AG08396 (cell line): ENCODE measurements at regions not wholly inside any gene's neighbourhood (a gene's known extent, or its start where the extent isn't known, plus 50 kb on each side); places are given as distances from the start of the nearest gene placed in this dataset.

Source experiments
- DNase-seq: peaks from one replicate; pipeline ENCODE4 v3.0.0; 2012; ENCODE audit warnings: low spot score, mixed read lengths

DNA sequence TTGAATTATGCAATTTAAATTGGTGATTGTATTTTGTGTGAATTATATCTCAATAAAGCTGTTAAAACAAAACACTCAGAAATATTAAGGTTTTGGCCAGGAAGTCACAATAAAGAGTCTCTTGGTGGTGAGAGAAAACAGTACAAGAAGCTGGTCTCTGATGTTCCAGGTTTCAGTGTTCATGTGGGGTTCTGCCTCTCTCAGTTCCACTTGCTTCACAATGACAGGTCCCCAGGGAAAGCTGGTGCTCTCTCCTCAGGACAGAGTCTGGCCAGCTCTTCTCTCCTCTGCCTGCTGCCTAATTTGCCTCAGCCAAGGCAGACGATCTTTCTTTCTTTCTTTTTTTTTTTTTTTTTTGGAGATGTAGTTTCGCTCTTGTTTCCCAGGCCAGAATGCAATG is 342.9 kb upstream of the PLXNA2 start:
- DNase-seq: no peak

DNA sequence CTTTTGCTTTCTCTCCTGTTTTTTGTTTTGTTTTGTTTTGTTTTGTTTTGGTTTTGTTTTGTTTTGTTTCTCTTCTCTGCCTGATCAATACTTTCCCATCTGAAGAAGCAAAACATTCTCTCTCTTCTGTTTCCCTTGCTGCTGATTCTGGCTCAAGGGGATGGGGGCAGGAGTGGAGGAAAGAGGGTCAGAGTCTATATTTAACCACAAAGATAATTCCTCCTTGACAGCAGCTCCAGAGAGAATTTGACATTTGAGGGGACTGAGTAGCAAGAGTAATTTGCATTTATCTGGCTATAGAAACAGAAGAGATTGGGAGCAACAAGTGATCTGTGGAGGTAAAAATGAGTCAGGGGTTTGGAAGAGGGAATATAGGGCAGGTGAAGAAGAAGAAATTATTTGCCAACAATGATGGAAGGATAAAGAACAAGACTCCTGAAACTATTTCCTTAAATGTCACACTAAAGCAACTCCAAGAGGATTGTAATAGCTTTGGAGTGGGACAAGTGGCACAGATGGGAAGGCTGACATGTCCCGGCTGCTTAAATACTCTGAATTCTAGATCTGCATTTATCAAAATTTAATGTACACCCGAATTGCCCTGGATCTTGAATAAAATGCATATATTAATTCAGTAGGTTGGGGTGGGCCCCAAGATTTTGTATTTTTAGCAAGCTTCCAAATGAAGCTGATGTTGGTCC is 349.3 kb upstream of the PLXNA2 start:
- no peak for DNase-seq

DNA sequence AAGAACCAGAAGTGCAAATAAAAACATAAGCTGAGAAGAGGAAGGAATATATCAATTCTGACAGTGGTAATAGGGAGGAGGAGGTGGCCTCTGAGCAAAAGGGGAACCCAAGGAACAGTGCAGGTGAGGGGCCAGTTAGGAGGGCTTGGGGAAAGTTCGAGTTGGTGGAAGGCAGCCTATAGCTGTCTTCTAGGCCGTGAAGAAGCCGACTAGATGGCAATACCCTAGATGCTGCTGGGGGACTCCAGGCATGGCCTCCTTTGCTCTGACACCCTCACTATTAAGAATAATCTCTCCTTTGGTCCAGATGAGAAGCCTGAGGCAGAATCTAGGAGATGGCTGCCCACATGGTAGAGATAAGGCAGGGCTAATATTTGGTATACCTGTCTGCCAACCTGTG is 351.1 kb upstream of the PLXNA2 start:
- DNase-seq: no peak

DNA sequence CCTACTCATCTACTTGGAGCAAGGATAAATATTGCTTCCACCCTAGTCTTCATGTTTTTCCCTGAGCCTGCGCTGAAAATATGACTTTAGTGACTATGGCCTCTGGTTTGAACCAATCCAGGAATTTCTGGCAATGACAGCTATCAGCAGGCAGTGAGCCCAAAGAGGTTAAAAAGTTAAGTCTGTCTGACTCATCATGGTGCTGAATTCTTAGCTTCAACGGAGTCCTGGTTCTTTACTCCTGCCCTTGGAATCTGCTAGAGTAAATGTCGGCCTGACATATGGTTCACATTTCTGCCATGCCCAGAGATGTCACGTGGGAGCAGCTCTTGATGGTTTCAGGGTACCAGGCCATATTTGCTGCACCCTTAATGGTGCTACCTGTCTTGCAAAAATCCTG is 351.6 kb upstream of the PLXNA2 start:
- DNase-seq: peak; percentile 10

DNA sequence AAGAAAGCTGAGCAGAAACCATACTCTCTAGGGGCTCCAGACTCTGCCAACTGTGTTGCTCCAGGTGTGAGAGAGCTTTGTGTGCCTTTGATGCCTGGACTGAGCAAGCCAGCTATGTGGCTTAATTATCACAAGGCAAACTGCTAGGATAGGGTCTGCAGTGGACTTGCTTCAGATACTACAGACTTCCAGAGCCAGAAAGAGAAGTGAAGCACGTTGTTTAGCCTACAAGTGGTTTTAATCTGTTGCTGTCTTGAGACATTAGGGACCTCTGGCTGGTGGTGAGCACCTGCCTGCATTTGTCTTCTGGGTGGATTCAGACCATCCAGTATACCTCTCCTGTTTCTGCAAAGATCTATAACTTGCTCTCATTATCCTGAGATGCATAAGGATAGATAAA is 353.4 kb upstream of the PLXNA2 start:
- DNase-seq: no peak

DNA sequence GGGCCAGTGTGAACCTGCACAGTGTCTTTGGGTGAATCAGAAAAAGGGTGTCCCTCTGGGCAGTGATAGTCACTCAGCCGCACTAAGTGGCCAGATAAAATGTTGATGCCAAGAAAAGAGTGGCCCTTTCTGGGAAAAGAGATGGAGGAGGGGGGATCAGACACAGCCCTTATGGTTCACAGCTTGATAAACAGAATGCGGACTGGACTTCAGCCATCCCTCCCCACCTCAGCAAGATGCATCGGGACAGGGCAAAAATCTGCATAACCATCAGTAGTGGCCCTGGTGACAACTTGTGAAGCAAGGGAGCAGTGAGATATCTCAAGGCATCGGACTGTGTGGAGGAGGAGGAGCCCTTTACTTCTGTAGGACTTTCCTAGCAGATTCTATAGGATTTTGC is 353.8 kb upstream of the PLXNA2 start:
- no peak for DNase-seq

DNA sequence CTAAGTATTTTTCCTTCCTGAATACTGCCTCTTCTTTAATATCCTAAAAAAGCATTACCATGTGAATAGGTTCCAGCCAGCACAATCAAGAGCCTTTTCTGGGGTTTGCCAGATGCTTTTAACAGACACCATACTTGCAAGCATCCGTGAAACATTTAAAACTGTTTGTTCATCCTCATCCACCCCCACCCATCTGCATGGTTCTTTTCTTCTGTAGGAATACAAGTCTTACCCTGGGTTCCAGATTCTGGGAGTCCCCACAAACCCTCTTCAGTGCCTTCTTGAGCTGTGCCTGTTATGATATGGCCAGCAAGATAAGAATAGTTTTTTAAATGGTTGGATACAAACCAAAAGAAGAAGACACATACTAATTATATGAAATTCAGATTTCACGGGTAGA is 354.9 kb upstream of the PLXNA2 start:
- DNase-seq: no peak

DNA sequence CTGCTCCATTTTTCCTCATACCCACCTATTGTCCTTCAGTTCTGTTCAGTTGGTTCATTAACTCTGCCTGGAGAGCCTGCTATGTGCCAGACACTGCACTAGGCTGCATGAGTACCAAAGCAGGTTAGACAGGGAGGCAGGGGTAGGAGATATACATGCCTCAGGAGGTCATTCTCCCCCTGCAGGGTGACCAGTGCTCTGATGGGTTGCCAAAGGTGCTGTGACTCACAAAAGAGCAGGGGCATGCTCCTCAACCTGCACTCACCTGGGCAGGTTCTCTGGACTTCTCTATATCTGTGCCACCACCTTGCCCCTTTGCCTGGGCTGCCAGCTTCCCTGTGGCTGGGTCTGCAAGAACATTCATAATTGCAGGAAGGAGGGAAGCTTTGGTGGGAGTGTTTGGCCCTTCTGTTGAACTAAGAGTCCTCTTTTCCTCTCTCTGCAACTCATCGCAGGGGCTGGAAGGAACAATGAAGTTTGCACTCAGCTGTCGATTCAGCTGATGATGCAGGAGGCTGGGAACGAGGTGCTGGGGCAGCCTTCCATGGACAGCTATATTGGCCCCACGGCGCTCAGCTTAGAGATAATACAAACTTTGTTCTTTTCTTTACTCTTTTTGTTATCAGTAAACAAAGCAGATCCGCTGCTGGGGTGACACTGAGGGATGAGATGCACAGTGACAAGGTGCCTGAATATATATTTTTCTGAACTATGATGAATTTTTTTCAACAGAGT is 356.4 kb upstream of the PLXNA2 start:
- DNase-seq: no peak

DNA sequence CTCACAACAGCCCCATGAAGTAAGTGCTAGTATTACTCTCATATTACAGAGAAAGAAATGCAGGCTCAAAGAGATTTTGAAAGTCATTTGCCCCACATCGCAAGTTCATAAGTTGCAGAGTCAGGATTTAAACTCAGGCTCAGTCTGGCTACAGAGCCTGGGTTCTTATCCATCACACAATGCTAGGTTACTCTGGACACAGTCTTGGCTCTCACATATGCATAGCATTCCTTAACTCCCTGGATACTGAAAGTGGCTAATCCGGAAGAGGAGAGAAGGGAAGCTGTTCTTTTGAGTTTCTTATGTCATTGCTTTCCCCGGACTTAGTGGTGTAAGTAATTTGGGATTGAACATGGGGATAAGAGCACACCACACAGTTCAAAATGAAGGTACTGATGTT is 357.4 kb upstream of the PLXNA2 start:
- DNase-seq: no peak

DNA sequence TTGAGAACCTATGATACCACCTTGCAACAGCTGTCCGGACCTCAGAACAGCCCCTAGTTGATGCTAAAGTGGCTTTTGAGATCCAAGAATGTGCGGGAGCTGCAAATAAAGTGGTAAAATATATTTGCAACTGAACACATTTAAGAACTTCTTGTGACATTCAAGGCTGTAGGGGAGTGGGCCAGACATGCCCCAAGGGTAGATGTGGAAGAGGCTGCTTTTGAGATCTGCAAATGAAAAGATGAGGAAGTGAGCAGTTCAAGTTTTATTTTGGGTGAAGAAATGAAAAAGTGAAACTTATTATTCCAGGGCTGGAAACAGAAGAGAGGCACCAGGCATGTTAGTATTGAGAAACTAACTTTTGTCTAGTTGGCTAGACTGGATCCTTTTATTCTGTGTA is 359.5 kb upstream of the PLXNA2 start:
- no peak for DNase-seq

DNA sequence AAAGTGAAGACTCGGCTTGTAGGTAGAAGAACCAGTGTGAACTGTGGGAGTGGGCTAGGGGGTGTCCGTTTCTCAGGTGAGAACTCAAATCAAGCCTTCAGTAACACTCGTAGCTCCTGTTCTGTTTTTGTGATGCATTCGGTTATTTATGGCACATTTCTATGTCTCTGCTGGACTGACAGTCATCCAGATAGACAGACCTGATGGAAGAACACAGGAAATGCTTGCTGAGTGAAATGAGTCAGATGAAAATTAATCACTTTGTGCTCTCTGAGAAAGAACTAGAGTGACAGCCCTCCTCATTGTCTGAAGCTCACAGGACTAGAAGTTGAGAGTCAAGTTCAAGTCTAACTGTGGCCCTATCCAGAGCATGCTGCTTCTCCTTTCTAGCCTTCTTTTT is 360.1 kb upstream of the PLXNA2 start:
- no peak for DNase-seq

DNA sequence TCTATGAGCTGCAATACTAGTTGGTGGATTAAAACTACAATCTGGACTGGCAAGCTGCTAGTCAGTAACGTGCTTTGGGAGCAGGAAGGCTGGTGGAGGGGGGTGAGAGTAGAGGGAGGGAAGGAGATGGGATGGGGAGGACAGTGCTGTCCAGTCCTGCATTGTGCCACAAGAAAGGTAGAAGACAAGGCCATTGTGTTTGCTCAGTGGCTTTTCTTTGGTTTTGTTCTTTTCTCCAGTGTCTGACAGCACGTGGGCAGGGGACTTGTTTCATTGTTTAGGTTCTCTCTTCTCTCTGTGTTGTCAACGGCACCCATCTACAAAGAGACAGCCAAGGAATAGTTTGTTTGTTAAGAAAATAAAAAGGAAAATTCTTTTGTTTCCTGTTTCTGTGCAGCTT is 362.8 kb upstream of the PLXNA2 start:
- no peak for DNase-seq

DNA sequence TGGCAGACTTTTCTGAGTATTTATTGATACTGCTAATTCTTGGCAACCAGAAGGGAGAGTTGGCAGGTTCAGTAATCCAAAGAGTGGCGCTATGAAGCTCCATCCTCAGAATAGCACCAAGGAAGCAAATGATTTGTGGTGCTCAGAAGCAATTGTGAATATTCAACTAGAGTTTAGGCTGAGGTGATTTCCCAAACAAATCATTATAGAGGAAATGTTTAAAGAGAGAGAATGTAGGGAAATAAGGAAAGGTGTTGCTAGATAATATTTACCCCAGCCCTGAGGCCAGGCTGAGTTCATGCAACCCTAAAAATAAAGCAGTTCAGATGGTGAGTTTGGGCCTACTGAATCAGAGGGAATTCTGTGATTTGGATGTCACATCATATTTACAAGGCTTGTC is 363.4 kb upstream of the PLXNA2 start:
- no peak for DNase-seq

DNA sequence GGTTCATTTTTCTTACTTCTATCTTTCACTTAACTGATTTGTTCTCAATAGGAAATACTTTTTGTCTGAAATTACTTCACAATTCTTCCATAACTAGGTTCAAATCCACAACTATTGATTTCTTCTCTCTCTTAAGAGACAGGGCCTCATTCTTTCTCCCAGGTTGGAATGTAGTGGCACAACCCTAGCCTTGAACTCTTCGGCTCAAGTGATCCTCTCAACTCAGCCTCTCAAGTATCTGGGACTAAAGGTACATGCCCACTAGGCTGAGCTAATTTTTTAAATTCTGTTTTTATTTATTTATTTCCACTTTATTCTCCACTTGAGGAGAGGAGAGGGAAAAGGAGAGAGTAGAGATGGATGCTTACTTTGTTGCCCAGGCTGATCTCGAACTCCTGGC is 370.4 kb upstream of the PLXNA2 start:
- DNase-seq: no peak

DNA sequence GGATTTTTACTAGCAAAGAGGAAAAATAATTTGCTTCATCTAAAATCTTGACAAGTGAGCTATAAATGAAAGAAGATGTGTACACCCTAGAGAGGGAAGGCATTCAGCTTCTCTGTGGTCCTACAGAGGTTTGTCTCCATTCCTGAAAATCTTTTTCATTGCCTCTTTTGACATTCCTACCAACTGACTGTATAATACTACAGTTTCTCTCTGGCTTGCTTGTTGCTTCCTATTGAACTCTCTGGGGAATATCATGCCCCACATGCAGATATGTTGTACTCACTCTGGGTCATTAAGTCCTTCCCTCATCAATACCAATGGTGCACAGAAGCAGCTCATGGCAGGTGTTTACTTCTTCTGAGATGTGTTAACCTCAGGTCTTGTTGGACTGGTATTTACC is 371.2 kb upstream of the PLXNA2 start:
- DNase-seq: no peak

DNA sequence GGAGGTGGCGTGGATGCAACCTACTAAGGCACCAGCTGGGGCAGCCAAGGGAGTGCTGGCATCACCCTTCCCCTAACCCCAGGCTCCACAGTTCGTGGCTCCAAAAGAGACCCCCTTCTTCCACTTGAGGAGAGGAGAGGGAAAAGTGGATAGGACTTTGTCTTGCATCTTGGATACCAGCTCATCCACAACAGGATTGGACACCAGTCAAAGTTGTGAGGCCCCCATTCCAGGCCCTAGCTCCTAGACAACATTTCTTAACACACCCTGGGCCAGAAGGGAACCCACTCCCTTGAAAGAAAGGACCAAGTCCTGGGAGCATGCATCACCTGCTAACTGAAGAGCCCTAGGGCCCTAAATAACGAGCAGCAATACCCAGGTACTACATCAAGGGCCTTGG is 372.6 kb upstream of the PLXNA2 start:
- DNase-seq: no peak

DNA sequence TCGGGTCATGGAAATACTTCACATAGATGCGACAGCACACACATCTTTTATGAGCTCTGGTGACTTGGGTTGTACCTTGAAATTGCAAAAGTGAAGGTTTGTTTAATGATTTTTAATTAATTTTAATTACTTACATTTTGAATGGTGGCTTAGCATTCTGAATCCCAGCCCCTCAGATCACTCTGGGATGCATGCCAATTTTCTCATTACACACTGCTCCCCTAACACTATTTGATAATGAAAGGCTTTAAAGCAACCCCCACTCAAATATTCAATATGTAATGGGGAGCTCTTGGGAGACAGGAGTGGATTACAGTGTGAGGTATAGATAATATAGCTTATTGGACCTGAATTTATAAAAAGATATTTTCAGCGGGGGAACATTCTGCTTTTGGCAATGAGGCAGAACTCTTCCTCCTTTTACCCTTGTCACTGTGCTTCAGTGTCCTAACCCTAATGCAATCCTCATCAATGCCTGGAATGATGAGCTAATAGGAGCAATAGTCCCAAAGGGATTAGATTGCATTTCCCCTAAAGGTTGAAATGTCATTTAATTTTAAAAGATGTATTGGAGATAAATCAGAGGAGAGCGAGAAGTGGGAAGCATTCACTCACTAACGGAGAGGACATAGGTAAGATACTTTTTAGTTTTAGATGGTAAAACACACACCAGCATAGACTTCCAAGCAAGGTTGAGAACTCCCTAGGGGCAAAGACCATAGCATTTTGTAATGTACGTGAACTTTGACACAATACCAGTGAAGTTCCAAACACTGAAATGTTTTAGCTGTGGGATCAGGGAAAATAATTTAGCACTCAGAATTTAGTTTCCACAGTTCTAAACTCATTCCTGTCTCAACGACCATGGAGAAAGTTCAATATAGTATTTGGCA is 384.1 kb upstream of the PLXNA2 start:
- DNase-seq: no peak

DNA sequence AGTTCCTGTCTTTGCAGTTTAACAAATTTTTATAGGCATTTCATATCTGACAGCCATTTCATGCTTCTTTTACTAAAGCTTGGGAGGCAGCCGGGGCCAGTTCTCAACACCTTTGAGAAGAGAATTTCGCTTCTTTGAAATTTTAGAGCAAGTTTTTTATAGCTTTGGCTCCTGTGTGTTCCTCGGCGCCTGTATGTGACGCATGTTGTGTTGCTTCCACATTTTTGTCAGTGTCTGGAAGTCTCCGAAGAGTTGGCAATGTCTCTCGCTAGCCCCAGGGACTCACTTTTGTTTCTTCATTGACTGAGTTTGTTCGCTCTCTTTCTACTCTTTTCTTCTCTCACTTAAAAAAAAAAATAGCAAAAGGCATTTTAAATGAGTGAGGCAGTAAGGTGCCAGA is 386.9 kb upstream of the PLXNA2 start:
- no peak for DNase-seq

DNA sequence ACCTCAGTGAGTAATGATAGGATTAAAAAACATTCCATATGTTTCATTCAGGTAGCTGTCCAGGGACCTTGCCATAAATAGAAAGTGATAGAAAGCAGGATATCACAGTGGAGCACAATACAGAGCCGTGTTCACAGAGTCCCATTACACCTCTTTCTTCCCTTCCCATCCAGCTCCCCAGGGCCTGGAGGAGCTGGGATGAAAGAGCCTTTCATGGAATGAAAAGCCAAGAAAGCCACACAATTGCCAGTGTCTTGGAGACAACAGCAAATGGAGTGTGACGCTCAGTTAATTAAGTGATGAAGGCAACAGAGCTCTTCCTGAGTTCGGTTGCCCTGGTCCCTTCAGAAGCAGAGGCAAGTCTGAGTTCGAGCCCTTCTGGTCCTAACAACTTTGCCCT is 387.3 kb upstream of the PLXNA2 start:
- no peak for DNase-seq

DNA sequence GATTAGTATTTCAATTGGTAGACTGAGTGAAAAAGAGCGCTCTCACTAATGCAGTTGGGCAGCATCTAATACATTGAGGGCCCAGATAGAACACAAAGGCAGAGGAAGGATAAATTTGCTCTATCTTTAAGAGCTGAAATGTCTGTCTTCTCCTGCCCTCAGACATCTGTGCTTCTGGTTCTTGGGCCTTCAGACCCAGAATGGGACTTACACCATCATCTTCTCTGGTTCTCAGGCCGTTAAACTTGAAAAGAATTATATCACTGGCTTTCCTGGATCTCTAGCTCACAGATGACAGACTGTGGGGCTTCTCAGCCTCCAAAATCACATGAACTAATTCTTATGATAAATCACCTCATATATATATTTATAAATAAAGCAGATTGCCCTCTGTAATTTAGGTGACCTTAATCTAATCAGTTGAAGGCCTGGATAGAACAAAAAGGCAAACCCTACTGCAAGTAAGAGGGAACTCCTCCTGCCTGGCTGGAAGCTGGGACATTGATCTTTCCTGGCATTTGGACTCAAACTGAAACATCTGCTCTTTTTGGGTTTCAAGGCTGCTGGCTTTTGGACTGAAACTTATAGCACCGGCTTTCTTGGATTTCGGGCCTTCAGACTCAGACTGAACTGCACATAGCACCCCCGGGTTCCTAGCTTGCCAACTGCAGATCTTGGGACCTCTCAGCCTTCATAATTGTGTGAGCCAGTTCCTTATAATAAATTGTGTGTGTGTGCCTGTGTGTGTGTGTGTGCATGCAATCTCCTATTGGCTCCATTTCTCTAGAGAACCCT is 390.4 kb upstream of the PLXNA2 start:
- no peak for DNase-seq

DNA sequence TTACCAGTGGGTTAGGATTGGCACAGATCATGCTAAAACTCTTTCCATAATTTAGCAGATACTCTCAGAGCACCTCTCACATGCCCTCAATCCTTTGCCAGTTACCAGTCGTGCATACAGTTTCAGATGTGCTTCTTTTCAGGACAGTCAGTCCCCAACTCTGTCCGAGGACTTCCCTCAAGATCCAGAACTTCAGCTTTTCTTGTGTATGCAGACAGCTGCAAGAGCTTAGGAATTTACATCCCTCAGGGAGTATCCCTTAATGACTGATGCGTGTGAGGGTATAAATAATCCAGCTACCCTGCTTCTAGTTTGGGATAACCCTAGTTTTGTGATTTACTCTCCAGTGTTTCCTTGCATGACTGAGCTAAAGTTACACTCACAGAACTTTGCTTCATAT is 393.0 kb upstream of the PLXNA2 start:
- DNase-seq: no peak

DNA sequence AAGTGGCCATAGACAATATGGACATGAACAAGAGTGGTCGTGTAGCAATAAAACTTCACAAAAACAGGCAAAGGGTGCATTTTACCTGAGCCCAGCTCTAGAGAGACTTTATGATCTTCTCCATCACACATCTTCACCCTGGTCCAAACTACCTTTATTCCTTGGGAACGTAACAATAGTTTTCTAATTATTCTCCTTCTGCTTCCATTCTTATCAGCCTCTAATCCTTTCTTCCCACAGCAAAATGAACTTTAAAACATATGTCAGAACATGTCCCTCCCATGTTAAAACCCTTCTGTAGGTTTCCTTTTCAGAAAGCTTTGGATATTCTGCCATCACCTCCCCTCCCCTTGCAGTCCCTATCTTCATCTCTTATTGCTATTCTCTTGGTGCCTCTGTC is 395.2 kb upstream of the PLXNA2 start:
- DNase-seq: no peak
